ENCODE measurements at regions not wholly inside any gene's neighbourhood (a gene's known extent, or its start where the extent isn't known, plus 50 kb on each side); places are given as distances from the start of the nearest gene placed in this dataset.

- no peak for DNase-seq
These were observed 249.7 kb upstream of the TTC14 start for GRCh38 chr3:180352261-180352660.

- no peak for DNase-seq
These were observed 247.7 kb upstream of the TTC14 start for GRCh38 chr3:180354214-180354613.

DNA sequence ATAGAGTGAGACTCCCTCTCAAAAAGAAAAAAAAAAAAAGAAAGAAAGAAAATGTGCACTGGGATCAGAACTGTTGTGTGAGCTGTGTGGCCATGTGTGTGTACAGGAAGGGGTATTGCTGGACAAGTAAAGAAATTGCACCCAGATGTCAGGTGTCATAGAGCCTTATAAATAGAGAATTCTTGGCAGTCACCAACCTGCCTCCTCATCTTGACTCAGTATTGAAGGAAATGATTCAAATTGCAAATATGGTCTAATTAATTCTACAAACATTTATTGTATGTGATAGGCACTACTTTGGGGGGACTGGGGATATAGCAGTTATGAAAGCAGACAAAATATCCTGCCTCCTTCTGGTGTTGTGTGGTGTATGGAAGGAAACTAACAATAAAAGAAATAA lies 243.8 kb upstream of the TTC14 start:
- no peak for DNase-seq

DNA sequence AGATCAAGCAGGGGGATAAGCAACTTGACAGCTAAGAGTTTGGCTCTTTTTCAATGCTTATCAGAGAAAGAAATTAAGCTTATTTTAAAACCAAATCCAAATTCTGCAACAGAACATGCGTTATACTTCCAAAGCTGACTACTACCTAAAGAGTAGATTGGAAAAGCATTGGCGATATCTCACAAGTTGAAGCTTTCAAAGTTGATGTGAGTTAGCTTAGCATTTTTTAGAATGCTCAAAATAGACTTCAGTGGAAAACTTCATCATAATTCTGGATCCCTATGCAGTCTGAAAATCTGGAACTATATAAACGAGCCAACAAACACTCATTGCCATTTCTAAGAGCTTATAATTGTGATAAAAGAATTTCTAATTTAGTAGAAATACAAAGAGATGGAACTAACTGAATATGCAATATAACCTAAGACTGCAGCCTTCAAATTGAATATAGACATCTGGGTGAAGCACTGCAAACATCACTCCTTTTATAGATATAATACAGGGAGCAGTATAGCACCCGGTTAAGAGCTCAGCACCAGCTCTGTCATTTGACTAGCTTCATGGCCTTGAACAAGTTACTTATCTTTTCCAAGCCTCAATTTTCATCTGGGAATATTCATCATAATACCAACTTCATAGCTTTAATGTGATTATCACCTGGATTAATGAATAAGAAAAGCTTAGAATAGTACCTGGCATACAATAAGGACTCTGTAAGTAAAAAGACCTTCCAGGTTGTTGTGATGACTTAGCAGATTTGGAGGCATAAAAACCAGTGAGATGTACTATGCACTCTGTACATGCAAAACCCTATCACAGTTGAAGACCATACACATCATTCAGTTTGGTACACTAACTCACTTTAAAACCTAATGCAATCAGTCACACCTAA lies 242.7 kb upstream of the TTC14 start:
- DNase-seq = no peak

DNA sequence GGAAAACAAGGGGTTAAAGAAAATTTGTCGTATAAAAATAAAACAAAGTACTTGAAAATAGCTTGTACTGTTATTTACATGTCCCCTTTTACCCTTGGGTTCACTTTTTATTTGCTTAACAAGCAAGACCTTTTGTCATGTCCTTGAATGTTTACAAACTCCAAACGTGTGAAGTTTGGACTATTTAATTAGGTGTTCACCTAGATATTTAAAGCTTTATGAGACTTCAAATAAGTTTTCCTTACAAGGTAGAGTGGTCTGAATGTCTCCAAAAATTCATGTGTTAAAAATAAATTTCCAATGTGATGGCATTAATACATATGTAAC lies 242.0 kb upstream of the TTC14 start:
- DNase-seq = no peak

DNA sequence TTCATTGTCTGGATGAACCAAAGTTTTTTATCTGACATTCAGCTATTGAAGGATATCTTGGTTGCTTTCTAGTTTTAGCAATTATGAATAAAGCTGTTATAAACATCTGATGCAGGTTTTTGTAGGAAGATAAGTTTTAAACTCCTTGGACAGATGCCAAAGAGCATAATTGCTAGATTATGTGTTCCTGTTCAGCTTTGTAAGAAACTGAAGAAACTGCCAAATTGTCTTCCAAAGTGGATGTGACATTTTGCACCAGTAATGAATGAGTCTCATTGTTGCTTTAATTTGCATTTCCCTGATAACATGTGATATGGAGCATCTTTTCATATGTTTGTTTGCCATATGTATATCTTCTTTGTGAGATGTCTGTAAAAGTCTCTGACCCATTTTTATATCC lies 239.9 kb upstream of the TTC14 start:
- no peak for DNase-seq

- no peak for DNase-seq
These were observed 226.1 kb upstream of the TTC14 start for GRCh38 chr3:180375831-180376230.

- no peak for DNase-seq
These were observed 223.5 kb upstream of the TTC14 start for GRCh38 chr3:180378496-180378895.

DNA sequence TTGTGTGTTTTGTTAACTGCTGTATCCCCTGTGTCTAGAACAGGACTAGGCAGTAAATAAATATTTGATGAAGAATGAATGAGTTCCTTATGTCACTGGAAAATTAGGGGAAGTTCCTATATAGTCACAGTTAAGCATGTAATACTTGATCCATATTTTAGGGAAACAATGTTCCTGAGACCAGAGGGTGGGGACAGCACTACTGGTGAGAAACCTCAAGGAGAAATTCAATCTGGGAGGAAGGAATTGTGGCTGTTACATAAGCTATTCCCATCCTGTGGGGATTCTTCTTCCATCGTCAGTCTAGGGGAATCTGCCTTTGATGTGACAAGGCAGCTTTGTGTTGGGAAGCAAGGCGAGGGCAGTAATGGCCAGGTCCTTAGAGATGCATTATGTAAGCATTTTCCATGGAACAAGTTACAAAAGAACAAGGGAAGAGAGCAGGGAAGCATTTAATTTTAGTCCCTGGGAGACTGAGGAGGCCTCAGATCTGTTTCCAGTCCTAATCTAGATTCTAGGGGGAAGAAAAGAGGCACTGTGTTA lies 219.3 kb upstream of the TTC14 start:
- DNase-seq = no peak

GRCh38 chr3:180383332-180384020 lies 218.5 kb upstream of the TTC14 start:
- no peak for DNase-seq

- no peak for DNase-seq
These were observed 211.7 kb upstream of the TTC14 start for GRCh38 chr3:180390313-180390712.

DNA sequence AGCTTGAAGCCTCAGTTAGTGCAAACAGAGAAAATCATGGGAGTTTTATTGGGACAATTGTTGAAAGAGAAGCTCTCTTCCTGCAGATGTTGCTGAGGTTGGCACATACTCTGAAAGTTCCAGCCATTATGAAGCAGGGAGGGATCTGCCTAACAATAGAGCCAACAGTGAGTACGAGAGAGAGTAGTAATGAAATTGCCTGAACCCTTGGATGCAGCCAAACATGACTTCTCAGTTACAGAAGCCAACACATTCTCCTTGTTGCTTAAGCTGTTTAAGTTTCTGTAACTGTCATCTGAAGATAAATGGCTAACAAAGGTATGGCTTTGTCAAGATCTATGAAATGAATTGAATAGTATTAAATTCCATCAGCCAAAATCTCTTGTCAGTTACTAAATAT lies 211.0 kb upstream of the TTC14 start:
- DNase-seq = no peak

- no peak for DNase-seq
These were observed 200.7 kb upstream of the TTC14 start for GRCh38 chr3:180401226-180401625.

DNA sequence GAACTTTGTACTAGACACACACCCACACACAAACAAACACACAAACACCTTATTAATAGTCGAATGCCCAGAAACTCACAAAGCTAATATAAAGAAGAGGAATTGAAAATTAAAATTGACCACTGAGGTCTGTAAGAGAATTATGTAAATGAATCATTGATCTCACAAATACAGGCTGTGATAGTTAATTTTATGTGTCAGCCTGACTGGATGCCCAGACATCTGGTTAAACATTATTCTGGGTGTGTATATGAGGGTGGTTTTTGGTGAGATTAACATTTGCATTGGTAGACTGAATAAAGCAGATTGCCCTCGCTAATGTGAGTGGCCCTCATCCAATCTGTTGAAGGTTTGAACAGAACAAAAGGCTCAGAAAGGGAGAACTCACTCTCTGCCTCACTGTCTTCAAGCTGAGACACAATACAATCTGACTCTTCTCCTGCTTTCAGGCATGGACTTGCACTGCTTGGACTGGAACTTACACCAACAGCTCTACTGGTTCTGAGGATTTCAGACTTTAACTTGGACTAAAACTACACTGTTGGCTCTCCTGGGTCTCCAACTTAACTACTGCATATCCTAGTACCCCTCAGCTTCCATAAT lies 199.4 kb upstream of the TTC14 start:
- DNase-seq = no peak

DNA sequence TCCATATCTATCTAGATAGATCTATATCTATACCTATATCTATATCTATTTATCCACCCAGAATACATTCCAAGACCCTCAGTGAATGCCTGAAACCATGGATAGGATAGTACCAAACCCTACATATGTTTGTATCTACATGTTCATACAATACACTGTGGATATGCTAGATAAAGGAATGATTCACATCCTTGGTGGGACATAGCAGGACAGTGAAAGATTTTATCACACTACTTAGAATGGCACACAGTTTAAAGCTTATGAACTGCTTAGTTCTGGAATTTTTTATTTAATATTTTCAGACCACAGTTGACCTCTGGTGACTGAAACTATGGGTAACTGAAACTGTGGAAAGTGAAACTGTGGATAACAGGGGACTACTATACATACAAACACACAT lies 198.8 kb upstream of the TTC14 start:
- no peak for DNase-seq

GRCh38 chr3:180408654-180409053 lies 193.3 kb upstream of the TTC14 start:
- no peak for DNase-seq

DNA sequence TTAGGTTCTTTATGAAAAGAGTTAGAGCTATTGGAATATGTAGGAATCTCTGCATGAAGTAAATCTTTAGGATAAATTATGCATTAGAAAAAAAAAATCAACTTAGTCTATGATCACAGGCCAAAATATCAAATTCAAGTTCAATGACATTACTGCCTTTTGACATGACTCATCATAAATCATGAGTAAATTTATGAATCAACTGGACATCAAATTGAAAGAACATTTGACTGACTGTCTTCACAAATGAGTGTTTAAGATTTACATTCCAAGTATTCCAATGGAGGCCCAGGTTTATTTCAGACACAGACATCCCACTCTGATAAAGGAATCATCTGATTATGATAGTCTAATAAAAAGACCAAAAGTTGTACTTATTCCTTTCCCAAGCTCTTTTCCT lies 192.8 kb upstream of the TTC14 start:
- DNase-seq = no peak

- DNase-seq = no peak
These were observed 192.1 kb upstream of the TTC14 start for GRCh38 chr3:180409883-180410282.

- no peak for DNase-seq
These were observed 187.8 kb upstream of the TTC14 start for GRCh38 chr3:180414157-180414556.

- no peak for DNase-seq
These were observed 185.8 kb upstream of the TTC14 start for GRCh38 chr3:180416111-180416594.

- no peak for DNase-seq
These were observed 184.7 kb upstream of the TTC14 start for GRCh38 chr3:180417241-180417640.

DNA sequence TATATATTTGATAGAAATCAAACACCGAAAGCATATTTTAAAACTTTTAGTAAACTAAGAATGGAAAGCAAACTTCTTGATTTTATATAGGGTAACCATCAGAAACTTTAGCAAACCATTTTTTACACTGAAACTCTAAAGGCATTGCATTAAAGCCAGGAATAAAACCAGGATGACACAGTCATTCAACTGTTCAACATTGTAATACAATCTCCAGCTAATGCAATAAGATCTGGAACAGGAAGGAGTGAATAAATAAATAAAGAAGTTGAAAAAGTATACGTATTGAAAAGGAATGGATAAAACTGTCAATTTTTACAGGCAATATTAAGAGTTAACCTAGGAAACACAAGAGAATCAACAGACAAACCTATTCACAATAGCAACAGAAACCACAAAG lies 181.9 kb upstream of the TTC14 start:
- no peak for DNase-seq

DNA sequence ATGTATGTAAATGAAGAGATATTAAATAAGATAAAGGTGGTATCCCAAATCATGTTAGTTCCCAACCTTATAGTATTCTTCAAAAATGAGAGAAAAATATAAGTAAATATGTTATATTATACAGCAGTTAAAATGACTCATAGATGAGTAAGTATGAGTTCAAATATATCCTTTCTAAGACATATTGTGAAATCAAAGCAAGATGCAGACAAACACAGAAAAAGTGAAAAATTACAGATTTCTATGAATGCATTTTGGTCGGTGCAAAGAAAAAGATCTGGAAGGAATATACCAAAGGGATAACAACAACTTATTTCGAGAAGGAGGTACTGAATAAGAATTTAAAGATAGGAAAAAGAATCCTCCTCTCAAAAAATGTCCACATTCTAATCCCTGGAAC lies 181.2 kb upstream of the TTC14 start:
- no peak for DNase-seq

- no peak for DNase-seq
These were observed 180.7 kb upstream of the TTC14 start for GRCh38 chr3:180421221-180421620.

All from CD4-positive, alpha-beta T cell treated with Interleukin-12 subunit alpha and Interleukin-12 subunit beta, for 1 hour (primary cell).